Breast epithelium (tissue), 3 donors: ENCODE measurements at regions not wholly inside any gene's neighbourhood (a gene's known extent, or its start where the extent isn't known, plus 50 kb on each side); places are given as distances from the start of the nearest gene placed in this dataset.

Source experiments
- CTCF ChIP-seq, 3 donors: fragments of 450-650 bp; IDR thresholded peaks; one replicate each; pipeline ENCODE4 v1.5.1; 2016 to 2017; ENCODE audit warnings: antibody characterized with exemption in 3 of 3, mild to moderate bottlenecking in 3 of 3, moderate library complexity in 3 of 3
- POLR2AphosphoS5 ChIP-seq, 3 donors: sonication (generic); formaldehyde crosslinking; IDR thresholded peaks; one replicate each; pipeline ENCODE4 v1.6.1; 2017; ENCODE audit warnings: antibody characterized with exemption in 3 of 3

- TF ChIP-seq POLR2AphosphoS5 (IDR thresholded peaks at IDR 0.05) (peak in 2 of 3 donors; percentile 20 to 74), CTCF (IDR thresholded peaks at IDR 0.05) (no peak)
These were observed 123.1 kb downstream of the OSR1 start for GRCh38 chr2:19235308-19235707.
